Motor neuron (in vitro differentiated cells): ENCODE measurements at regions not wholly inside any gene's neighbourhood (a gene's known extent, or its start where the extent isn't known, plus 50 kb on each side); places are given as distances from the start of the nearest gene placed in this dataset.

Experiments used
- ATAC-seq, 8 experiments: fragments of 200-7000 bp; cut with Tn5 transposase; replicated peaks in 6 of 8; 2 replicates each; pipeline ENCODE4 v1.8.0; 2021; ENCODE audit warnings: mild to moderate bottlenecking in 8 of 8, moderate library complexity in 8 of 8
- H3K27ac ChIP-seq, 2 donors: fragments of 250-450 bp; sonication (Bioruptor Pico); 2 replicates each; pipeline ENCODE4 v1.9.0; 2021; ENCODE audit warnings: antibody characterized with exemption in 2 of 2, mild to moderate bottlenecking in 2 of 2, moderate library complexity in 1 of 2
- H3K4me1 ChIP-seq, 2 donors: fragments of 250-450 bp; sonication (Bioruptor Pico); replicated peaks in 1 of 2; 2 replicates each; pipeline ENCODE4 v1.6.1; 2021; ENCODE audit warnings: antibody characterized with exemption in 2 of 2, mild to moderate bottlenecking in 2 of 2, moderate library complexity in 1 of 2
- H3K4me3 ChIP-seq, 5 donors: fragments of 250-450 bp; sonication (Bioruptor Pico); 2 replicates each; pipeline ENCODE4 v1.9.0; 2021; ENCODE audit warnings: antibody characterized with exemption in 5 of 5, mild to moderate bottlenecking in 5 of 5, moderate library complexity in 4 of 5
- WGBS, 10 experiments: fragments of 450-650 bp; shearing (Covaris generic); methylation state at CpG; one replicate each; pipeline ENCODE4 v1.0.0; 2022; 5-methylcytosine and 5-hydroxymethylcytosine counted together
- in situ Hi-C, 9 experiments: fragments of 400-800 bp; cut with MboI; loops; one replicate each; pipeline ENCODE4 v1.15.0; 2021; ENCODE audit warnings: low sequenced_read_pairs in 9 of 9, low pct_unique_long_range_greater_than_20kb in 2 of 9; ENCODE audit not compliant: unreplicated experiment in 9 of 9

DNA sequence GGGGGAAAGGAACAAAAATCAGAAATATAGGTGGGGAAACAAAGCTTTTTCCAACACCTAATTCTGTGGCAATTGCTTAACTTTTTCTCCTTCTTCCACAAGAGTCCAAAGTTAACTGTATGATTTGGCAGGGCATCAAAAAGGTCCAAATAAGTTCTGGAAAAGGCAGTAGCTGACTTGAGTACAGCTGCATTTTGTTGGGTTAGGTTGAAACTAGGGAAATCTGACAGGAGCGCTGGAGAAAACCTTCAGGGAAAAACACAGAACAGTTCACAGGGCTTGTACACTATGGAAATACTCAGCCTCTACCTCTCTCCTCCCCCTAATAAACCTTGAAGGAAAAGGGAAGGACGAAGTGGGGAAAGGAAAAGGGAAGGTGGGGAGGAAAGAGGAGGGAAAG, 438.6 kb downstream of the ZEB2 start:
- in situ Hi-C loops: no loop called here
- Histone ChIP-seq H3K27ac (no peak overlapping the region), H3K4me1 (peaks cover 0 to 24% of the 10 kb centered on the region in 2 donors), H3K4me3 (no peak overlapping the region)
- no peak for ATAC-seq
- WGBS, 10 experiments: 50 to 100% (median 90%) methylated on average over 1 to 2 of the region's 2 CpGs; no CpG with 5 or more reads in 3 of the 10 experiments

GRCh38 chr2:144079803-144080202, 440.1 kb downstream of the ZEB2 start:
- Histone ChIP-seq H3K4me3 (no peak overlapping the region), H3K27ac (no peak overlapping the region), H3K4me1 (peaks cover 0 to 24% of the 10 kb centered on the region in 2 donors)
- in situ Hi-C loops: no loop called here
- ATAC-seq: no peak

DNA sequence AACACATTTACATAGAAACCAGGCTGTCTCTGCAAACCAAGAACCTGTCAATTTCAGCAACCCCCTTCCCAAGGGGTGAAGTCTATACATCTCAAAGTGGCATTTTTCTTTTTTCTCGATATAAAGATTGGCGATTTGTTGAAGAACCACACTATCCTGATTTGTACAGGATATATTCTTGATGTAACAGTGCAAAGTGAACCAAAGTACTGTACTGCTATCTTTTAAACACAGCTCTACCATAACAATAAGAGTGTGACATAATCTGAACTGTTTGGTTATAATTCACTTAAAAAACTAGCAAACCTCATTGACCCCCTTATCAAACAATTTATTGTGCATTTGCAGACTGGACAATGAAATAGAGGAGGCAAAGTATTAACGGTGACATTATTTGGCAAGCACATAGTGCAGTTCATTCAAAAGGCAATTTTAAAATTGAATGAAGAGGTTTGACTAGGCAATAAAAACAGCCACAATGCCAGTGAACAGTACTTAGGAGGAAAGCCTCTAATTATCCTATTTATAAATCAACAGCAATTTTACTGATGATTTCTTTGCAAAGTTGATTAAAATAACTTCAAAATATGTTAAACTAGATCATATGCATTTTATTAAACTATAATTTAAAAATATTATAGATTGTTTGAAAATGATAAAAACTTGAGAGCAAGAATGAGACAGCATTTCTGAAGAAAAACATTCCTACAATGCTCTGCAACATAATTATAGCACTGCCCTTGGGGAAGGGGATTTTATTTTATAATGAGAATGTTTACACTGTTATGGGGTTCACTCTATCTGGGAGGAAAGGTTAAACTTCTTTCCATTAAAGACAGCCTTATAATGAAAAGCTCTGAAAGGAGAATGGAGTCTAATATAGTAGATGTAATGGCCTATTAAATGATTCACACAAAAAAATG, 440.9 kb downstream of the ZEB2 start:
- H3K27ac ChIP-seq: no peak overlapping the region
- no peak for ATAC-seq
- peaks cover 0 to 24% of the 10 kb centered on the region in 2 donors for H3K4me1 ChIP-seq
- WGBS, 10 experiments: 48 to 100% (median 82%) methylated on average over 1 to 3 of the region's 3 CpGs; no CpG with 5 or more reads in 3 of the 10 experiments
- no peak overlapping the region for H3K4me3 ChIP-seq
- in situ Hi-C loops: no loop called here

DNA sequence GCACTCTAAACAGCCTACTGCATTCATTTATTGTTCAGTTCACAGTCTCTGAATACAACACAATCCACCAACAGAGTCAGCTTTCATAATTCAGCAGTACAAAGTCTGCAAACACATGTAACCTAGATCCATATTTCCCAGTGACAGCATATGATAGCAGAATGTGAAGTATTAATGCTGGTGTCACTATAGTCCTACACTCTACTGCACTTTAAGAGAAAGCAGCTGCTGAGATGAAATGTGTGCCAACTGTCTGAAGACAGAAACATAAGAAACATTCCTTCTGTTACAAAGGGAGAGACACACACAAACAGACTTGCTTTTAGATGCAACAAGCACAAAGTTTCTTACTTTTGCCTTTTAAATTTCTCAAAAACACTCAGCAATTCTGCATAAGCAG, 441.8 kb downstream of the ZEB2 start:
- in situ Hi-C loops: no loop called here
- peaks cover 0 to 24% of the 10 kb centered on the region in 2 donors for H3K4me1 ChIP-seq
- ATAC-seq: peak in 6 of 8 experiments; percentile 27 to 38 (median 34)
- no peak overlapping the region for H3K27ac ChIP-seq
- no peak overlapping the region for H3K4me3 ChIP-seq

GRCh38 chr2:144074450-144074849, 445.5 kb downstream of the ZEB2 start:
- no peak for ATAC-seq
- no peak overlapping the region for H3K27ac ChIP-seq
- 51 to 100% (median 89%) methylated on average over 1 to 3 of the region's 3 CpGs; no CpG with 5 or more reads in 1 of the 10 experiments for WGBS, 10 experiments
- in situ Hi-C loops: no loop called here
- H3K4me3 ChIP-seq: no peak overlapping the region
- H3K4me1 ChIP-seq: peaks cover 0 to 21% of the 10 kb centered on the region in 2 donors

- H3K27ac ChIP-seq: no peak overlapping the region
- 67 to 100% (median 98%) methylated on average over 1 to 4 of the region's 4 CpGs; no CpG with 5 or more reads in 1 of the 10 experiments for WGBS, 10 experiments
- in situ Hi-C loops: no loop called here
- no peaks in the 10 kb centered on the region for H3K4me1 ChIP-seq
- ATAC-seq: no peak
- no peak overlapping the region for H3K4me3 ChIP-seq
Observed at GRCh38 chr2:144071461-144071860, 448.5 kb downstream of the ZEB2 start.

- H3K4me3 ChIP-seq: no peak overlapping the region
Observed at GRCh38 chr2:144067506-144067905, 452.4 kb downstream of the ZEB2 start.

DNA sequence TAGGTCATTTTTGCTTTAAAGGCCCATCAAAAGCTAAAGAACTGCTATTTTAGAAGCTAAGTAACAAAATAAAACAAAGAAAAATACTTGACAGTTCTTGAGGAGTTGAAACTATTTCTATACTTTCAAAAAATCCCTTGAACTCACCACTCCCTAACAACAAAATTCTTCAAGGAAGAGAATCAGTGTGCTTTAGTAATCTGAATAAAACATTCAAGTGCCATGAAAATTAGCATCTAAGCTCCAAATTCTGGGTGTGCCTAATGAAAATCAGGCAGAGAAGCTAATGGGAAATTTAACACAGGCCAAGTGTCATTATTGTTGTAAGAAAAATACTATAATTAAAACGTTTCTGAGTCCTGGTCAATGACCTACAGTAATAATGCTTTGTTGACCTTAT, 456.3 kb downstream of the ZEB2 start:
- in situ Hi-C loops: no loop called here
- H3K4me1 ChIP-seq: no peaks in the 10 kb centered on the region
- 0 to 91% (median 50%) methylated on average over 1 of the region's 1 CpG; no CpG with 5 or more reads in 2 of the 10 experiments for whole genome bisulfite sequencing, 10 experiments

More at GRCh38 chr2:144067506-144067905, 452.4 kb downstream of the ZEB2 start:
- in situ Hi-C loops: no loop called here
- Histone ChIP-seq H3K27ac (no peak overlapping the region), H3K4me1 (no peaks in the 10 kb centered on the region)
- 57 to 100% (median 85%) methylated on average over 1 to 2 of the region's 2 CpGs; no CpG with 5 or more reads in 3 of the 10 experiments for WGBS, 10 experiments
- ATAC-seq: no peak

DNA sequence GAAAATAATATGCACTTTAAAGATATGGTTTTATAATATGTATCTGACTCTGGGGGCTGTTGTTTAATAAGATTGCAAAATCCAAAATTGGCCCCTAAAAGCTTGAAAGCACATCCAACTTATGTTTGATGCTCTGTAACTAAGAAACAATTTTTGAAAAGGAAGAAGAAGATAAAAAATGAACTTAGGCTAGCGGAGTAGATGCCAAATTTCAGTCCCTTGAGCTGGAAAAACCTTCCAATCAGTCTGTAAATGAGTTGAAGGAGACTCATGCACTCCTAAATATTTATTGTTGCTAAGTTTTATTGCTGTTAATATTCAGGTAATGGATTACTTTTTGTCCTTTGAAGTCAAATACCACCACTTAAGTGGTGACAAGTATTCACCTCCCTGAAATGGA, 465.0 kb downstream of the ZEB2 start:
- 50 to 91% (median 81%) methylated on average over 1 of the region's 1 CpG; no CpG with 5 or more reads in 4 of the 10 experiments for WGBS, 10 experiments
- Histone ChIP-seq H3K4me1 (no peaks in the 10 kb centered on the region), H3K4me3 (no peak overlapping the region), H3K27ac (no peak overlapping the region)
- no peak for ATAC-seq
- in situ Hi-C loops: no loop called here

More for the DNA sequence above, 456.3 kb downstream of the ZEB2 start:
- Histone ChIP-seq H3K27ac (no peak overlapping the region), H3K4me3 (no peak overlapping the region)
- peak in 3 of 8 experiments; percentile 61 to 89 (median 78) for ATAC-seq

- no peak for ATAC-seq
- in situ Hi-C loops: no loop called here
- Histone ChIP-seq H3K4me1 (no peaks in the 10 kb centered on the region), H3K4me3 (no peak overlapping the region), H3K27ac (no peak overlapping the region)
- WGBS, 10 experiments: 80 to 100% (median 91%) methylated on average over 1 to 4 of the region's 4 CpGs
Observed at GRCh38 chr2:144052083-144052482, 467.8 kb downstream of the ZEB2 start.

DNA sequence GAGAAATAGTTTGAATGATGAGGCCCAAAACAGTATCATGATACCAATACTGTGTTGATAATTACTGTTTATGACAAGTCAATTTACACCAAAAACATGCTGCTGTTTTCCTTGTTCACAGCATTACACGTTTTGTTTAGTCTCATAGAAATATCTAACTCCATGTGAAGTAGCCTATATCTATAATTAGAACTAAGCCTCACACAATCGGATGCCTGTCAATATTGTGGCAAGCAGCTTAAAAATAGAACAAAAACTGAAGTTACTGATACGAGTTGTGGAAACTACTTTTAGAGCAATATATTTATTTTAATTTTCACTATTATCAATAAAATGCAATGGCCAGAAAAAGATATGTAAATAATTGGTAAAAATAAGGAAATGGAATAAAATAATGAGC, 470.8 kb downstream of the ZEB2 start:
- H3K27ac ChIP-seq: no peak overlapping the region
- H3K4me1 ChIP-seq: no peaks in the 10 kb centered on the region
- no peak for ATAC-seq
- 44 to 100% (median 84%) methylated on average over 1 to 3 of the region's 3 CpGs for WGBS, 10 experiments
- in situ Hi-C loops: no loop called here
- no peak overlapping the region for H3K4me3 ChIP-seq

DNA sequence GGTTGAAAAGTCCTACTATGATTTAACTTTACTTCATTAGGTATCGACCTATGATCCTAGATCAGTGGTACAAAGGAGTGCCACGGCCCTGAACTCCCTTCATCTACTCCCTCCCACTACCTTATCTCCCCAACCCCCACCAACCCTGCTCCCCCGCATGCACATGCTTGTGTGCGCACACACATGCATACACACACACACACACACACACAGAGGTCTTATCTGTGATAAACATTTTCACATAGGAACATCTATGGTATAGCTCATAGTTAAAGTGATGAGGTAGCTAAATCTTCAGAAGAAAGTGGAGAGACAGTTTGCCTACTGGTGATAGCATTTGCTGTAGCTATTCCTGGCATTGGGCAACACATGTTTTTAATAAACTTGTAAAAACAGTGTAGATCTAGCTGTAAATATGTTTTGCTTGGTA, 471.3 kb downstream of the ZEB2 start:
- peak in 1 of 8 experiments; percentile 14 for ATAC-seq
- Histone ChIP-seq H3K4me1 (no peaks in the 10 kb centered on the region), H3K4me3 (no peak overlapping the region), H3K27ac (no peak overlapping the region)
- WGBS, 10 experiments: 80 to 100% (median 85%) methylated on average over 1 to 2 of the region's 4 CpGs; no CpG with 5 or more reads in 6 of the 10 experiments
- in situ Hi-C loops: no loop called here

DNA sequence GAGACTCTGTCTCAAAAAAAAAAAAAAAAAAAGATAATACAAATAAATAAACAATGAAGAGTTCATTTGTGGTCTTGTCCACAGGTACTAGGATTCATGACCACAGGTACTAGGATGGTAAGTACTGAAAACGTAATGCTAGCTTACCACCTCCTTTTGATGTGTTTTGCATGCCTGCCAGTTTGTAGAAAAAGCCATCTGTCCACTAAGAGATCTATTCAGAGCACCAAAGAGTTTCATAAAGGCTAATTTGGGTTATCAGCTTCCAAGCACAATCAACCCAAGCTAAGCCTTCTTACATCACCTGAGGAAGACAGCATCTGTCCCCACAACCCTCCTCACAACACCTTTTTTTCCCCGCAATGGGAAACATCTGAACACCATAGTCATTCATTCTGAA, 477.2 kb downstream of the ZEB2 start:
- ATAC-seq: no peak
- H3K4me3 ChIP-seq: no peak overlapping the region
- 83 to 100% (median 95%) methylated on average over 1 to 2 of the region's 2 CpGs; no CpG with 5 or more reads in 3 of the 10 experiments for WGBS, 10 experiments
- H3K27ac ChIP-seq: no peak overlapping the region
- in situ Hi-C loops: no loop called here
- H3K4me1 ChIP-seq: peaks cover 0 to 2% of the 10 kb centered on the region in 2 donors
